GM11168 (cell line): ENCODE measurements at regions not wholly inside any gene's neighbourhood (a gene's known extent, or its start where the extent isn't known, plus 50 kb on each side); places are given as distances from the start of the nearest gene placed in this dataset.

Source experiments
- in situ Hi-C: fragments of 300-500 bp; cut with MboI; formaldehyde crosslinking; loops from one replicate; pipeline ENCODE4 v1.12.0; 2022; ENCODE audit warnings: low sequenced_read_pairs; ENCODE audit not compliant: unreplicated experiment

DNA sequence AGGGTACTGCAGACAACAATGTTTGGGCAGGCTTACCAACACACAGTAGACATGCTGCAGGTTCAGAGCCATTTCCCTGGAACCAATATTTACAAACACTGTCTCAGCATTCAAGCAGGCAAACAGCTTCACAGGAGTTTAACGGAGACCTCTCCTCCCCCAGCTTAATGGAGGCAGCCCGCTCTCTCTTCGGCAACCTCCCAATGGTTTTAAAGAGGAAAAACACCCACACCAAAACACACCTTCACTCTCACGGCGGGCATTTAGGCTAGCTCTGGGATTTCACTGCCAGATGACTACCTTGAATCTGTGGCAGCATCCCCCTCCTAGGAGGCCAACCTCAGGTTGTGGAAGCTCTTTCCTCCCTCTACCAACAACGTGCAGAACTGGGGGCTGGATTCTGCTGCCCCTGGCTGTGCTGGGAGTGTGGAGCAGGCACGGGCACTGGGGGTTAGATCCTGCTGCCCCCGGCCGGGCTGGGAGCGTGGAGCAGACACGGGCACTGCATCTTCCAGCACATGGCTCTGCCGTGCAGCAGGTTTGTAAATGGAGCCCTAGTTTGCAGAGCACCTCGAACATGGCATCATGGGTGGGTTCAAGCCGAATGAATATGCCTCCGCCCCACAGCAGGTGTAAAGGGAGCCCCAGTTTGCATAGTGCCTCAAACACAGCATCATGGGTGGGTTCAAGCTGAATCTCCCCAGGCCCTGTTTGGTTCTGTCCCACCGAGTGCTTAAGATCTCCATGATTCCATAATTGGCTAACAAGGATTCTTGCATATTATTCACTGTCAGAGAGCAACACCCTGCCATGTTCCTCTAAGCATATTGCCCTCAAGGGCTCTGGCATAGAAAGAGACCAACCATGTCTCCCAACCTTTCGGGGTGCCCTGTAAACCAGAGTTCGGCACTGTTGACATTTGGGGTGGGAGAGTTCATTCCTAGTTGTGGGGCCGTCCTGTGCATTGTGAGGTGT, 86.4 kb downstream of the RBFOX3 start:
- in situ Hi-C loops = no loop called here

DNA sequence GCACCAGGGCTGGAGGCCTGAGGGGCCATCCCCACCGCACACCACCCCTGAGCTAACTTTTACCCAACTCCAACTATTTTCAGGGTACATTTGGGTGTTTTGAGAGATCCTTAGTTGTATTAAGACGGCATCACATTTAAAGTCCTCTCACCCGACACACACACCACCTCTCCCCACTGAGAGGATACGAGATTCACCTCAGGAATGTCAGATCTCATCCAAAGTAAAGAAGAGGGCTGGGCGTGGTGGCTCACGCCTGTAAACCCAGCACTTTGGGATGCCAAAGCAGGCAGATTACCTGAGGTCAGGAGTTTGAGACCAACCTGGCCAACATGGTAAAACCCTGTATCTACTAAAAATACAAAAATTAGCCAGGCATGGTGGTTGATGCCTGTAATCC, 88.4 kb downstream of the RBFOX3 start:
- in situ Hi-C loops = no loop called here

DNA sequence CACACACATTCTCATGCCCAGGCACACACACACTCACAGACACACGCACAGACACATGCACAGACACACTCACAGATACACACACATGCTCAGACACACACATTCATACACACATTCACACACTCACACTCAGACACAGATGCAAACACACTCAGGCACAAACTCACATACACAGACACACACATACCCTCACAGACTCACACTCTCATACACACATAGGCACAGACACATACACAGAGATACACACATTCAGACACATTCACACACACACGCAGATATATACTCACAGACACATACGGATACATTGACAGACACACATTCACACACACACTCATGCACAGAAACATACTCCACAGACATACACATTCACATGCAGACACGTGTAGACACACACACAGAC, 89.6 kb downstream of the RBFOX3 start:
- in situ Hi-C loops = no loop called here

DNA sequence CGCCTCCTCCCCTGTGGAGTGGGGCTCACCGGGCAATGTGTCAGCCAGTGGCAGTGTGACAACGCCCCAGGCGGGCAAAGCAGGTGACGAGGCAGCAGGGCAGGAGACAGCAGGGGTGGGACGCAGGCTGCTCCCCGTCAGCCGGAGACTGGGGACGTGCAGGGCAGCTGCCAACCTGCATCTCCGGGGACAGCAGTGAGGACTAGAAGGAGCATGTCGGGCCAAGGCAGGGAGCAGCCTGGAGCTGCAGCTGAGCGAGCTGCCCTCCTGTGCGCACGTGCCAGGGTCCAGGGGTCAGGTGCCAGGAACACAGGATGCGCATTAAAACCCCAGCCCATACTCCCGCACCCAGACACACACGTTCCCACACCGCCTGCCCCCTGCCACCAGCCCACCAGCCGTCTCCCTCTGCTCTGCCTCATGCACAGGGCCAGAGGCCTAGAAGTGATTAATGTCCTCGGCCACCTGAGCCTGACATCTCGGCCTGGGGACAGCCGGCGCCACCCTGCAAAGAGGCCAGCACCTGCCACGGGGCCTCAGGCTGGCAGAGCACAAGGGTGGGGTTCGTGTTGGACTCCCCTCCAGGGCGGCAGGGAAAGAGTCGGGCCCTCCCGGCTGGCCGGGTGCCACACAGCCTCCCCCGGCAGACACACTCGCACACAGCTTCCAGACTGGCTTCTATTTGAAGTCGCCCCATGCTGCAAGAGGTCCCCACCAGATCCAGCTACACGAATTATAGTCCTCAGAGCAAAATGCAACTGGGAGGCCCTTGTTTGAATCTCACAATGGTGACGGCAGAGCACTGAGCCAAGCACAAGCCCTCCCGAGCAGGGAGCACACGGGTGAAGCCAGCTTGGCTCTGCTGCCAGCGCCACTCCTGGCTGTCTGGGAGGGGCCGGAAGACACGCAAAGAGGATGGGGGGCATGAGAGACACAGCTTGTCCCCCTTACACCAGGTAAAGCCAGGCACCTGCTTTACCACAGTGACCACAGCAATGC, 90.4 kb downstream of the RBFOX3 start:
- in situ Hi-C loops = no loop called here

DNA sequence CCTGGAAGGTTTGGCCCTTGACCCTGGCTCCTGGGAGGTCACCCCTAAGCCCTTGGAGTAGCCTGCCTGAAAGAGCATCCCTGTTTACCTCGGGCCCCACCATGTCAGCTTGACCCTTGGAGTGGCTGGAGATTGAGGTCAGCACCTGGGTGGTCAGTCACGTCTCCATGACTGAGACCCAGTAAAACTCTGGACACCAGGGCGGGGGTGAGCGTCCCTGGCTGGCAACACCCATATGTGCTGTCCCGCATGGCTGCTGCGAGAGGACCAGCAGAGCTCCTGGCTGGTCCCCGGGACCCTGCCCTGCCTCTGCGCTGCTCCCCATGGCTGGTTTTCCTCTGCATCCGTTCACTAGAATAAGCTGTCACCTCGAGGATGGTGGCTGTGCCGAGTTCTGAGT, 91.2 kb downstream of the RBFOX3 start:
- in situ Hi-C loops = no loop called here

DNA sequence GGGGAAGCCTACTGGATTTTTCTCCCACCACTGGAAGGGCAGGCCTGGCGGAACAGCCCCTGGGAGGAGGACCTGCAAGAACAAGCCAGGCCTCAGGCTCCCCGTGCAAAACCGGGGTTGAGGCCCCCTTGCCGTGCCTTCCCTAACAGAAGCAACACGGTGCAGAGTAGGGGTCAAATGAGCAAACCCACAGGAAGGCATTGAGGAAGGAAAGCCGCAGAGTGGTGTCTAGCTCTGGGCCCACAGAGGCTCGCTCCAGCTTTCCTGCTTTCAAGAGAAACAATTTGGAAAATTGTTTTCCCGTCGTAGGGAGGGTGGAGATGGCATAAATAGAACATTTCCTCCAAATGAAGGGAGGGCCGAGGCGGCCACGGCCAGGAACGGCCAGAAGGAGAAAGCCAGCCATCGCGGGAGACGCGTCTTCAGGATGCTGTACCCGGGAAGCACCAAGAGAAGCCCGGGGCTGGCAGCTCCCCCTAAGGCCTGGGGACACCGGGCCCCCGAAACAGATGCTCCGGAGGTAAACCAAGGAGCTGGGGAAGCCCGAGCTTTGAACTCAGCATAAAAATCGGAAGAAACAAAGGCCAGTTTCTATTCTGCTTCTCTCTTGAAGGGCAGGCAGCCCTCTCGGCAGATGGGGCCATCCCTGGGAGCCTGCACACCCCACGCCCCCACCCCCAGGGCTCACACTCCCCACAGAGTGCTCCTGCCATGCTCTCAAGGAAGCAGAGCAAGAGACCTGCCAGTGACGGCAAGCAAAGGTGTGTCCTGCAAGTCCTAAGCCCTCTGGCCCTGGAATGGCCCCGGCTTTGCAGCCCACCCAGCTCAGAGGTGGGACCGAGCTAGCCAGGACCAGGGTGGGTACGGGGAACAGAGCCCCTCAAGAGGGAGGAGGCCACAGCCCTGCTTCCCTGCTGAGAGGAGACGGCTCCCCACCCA, 92.0 kb downstream of the RBFOX3 start:
- in situ Hi-C loops = no loop called here

DNA sequence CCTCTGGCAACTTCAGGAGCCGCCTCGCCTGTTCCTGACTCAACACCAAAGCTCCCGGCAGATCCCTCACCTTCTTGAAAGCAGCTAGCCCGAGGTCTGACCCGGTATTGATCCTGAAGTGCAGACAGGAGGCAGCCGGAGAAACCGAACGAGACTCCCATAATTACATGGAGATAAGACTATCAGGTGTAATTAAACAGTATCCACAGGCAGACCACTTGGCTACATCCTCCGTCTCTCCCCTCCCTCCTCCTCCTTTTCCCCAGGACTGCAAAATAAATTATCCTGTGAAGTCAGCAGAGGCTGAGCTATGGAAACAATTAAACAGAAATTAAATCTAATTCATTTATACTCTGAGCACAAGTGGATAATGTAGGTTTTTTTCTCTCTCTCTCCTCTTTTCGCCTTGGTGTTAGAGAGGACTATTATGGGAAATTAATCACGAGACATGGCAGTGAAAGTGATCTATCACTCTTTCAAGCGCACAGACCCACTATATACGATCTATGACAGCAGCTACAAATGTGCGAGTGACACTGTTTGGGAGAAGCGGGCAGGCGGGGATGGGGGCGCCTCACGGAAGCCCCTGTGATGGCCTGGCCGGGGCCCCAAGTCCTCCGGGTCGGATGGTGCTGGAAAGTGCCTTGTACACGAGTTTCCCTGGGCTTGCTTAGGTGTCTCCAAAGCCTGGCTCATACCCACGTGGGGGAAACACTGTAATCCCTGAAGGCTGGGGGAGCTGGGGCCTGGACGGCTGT, 92.8 kb downstream of the RBFOX3 start:
- in situ Hi-C loops = no loop called here

DNA sequence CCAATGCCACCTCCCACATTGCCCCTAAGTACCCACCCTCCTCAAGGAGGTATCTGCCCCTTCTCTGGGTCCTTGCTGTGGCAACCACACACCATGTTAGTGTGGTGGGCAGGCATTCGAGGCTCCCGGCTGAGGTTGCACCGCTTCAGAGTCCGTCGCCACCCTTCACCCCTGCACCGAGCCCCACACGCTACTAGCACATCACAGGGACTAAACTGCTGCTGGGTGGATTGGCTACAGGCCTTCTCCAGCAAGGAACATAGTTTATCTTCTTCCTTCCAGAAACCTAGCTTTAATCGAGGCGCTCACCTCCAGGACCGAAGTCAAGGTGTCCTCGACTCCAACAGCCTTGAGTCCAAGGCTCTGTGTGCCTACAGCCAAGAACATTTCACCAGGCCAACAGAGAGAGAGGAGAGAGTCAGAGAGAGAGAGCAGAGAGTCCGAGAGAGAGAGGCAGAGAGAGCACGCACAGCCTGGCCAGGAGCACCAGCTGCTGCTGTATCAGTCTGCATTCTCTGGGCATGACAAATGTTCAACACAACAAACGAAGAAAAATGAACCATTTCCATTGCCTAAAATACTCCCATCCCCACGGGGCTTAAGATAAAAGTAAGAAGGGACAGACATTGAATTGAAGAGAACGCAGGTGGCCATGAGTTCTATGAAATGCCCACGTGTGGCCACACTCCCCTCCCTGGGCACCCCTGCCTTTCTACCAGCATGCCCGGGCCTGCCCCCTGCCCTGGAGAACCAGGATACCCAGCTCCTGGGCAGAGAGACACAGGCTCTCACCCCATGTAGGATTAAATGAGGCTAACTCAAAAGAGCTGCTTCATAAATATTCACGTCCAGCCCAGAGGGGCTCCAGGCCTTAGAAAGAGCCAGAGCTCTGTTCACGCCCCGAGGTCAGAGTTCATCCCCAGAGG, 94.9 kb downstream of the RBFOX3 start:
- in situ Hi-C loops = no loop called here

DNA sequence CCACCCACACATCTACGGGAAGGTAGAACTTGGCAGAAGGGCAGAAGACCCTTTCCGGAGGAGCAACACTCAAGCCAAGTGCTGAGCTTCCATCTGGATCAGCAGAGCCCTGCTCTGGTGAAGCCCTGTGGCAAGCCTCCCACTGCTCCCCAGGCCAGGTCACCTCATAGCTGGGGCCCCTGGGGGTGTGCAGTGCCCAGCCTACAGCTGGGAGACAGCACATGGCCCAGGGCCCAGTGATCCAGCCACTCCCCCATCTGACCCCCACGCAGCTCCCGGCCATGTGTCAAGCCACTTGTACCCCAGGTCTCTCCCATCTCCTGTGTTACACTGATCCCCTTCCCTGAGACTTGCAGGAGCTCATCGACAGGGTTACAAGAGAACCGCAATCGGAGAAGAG, 95.7 kb downstream of the RBFOX3 start:
- in situ Hi-C loops = no loop called here

DNA sequence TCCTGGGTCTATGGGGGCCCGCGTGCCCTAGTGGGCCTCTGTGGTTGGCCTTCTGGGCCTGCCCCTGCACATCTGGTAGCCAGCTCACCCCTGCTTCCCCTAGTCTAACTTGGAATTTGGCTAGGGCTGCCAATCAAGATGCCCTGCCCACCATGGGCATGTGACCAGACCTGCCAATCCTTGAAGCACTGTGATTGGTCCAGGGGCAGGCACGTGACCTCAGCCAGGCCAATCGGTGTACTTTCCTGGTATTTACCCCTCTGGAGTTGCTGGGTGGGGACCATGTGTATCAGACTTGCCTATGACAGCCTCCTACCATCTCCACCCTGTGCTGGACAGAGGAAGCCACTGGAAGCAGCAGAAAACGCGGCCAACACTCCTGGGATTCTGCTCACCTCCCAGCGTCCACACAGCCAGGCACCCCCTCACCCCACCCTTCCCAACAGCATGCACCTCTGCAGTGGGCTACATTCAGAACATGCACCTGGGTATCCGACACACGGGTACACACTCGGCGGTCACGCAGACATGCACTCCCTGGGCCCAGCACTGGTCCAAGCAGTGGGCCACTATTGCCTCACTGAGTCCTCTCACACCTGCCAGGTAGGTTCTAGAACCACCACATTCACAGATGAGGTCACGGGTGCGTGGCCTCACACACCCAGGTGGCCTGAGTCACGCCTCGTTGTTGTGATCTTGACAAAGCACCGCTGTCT, 96.9 kb downstream of the RBFOX3 start:
- in situ Hi-C loops = no loop called here

DNA sequence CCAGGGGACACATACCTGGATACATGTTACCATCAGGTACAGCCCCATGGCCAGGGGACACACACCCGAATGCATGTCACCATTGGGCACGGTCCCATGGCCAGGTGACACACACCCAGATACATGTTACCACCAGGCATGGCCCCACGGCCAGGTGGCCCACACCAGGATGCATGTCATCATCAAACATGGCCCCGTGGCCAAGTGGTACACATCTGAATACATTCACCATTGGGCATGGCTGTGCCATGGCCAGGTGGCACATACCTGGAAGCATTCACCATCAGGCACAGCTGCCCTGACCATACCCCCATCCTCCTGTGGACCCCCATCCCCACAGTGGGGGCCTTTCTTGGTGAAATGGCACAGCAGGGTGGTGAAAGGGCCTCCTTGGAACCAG, 97.6 kb downstream of the RBFOX3 start:
- in situ Hi-C loops = no loop called here

DNA sequence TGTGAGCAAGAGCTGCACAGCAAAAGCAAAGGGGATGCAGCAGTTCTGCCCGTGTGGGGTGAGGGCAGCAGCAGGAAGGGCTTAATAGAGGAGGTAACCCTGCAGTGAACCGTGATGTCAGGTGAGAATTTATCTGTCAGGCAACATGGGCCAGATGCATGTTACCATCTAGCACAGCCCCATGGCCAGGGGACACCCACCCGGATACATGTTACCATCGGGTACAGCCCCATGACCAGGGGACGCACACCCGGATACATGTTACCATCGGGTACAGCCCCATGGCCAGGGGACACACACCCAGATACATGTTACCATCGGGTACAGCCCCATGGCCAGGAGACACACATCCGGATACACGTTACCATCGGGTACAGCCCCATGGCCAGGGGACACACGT, 99.4 kb downstream of the RBFOX3 start:
- in situ Hi-C loops = no loop called here

DNA sequence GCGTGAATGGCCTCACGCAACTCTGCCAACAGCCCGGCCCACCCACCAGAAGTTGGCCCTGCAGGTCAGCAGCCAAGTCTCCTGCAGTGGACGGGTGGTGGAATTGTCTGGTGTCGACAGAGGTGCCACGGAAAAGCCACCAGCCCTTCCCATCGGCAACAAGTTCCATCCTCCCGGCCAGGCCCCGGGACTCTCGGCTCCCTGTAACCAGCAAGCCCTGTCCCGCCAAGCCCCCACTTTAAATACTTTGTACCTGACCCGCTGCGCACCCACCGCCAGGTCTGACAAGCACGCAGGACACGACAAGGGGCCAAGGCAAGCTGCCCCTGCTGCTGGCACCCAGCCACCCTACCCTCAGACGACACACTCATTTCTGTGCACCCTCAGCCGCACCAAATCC, 100.8 kb downstream of the RBFOX3 start:
- in situ Hi-C loops = no loop called here

DNA sequence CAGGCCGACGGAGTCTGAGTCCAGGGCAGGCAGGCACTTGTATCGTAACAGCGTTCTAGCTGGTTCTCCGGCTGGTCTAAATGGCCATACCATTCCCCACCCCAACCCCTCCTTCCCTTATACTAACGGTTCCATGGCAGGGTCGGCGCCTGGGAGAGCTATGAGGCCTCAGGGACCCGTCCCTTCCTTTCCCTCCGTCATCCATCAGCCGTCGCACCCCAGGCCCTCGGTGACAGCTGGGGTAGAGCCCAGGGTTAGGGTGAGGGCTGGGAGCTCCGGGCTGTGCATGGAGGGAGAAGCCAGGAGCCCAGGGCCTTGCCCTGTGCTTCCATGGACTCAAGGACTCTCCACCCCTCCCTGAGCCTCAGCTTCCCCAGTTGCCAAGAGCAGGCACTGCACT, 101.4 kb downstream of the RBFOX3 start:
- in situ Hi-C loops = no loop called here

DNA sequence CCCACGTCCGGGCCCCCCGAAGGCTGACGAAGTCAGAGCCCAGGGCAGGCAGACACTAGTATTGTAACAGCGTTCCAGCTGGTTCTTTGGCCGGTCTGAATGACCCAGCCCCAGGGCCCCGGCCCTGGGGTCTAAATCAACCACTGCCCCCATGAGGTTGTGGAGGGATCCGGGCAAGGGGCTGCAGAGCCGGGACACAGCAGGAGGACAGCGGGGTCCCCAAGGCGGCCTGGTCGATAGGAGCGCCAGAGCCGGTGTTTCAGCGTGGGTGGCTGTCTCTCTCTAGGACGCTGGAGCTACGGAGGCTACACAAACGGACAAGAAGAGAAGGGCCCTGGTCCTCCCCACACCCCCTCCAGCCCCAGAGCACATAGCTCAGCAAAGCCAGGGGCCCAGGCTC, 101.8 kb downstream of the RBFOX3 start:
- in situ Hi-C loops = no loop called here

DNA sequence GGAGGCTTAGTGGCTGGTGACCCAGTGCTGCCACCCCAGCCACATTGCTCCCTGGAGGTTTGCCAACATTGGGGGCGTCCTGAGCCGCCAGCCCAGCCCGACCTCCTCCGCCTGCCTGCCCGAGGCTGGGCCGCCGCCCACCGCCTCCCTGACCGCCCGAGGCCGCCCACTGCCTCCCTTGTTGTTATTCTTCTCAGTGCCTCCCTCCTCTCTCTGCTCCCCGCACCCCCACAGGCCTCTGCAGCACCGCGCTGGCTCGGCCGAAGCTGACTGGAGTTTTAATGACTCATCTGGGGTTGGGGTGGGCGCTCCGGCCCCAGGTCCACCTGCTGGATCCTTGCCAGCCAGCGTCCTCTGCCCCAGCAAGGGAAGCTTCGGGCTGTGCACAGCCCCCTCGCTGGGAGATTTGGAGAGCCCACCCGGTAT, 102.5 kb downstream of the RBFOX3 start:
- in situ Hi-C loops = no loop called here

DNA sequence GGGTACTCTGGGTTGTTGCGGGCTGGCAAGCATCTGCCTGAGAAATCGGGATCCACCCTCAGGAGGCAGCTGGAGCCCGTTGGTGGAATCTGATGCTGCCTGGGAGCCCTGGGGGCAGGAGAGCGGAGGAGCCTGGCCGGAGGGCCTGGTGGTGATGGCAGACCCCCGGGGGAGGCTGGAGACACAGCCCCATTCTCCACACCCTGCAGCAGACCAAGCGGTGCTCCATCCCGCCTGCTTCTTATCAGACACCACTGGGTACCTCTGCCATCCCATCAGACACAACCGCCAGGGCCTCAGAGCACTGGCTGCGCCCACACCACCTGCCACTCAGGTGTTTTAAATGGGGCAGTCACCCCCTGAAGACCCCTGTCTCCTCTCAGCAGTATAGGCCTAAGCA, 103.9 kb downstream of the RBFOX3 start:
- in situ Hi-C loops = no loop called here
